ENCODE measurements at regions not wholly inside any gene's neighbourhood (a gene's known extent, or its start where the extent isn't known, plus 50 kb on each side); places are given as distances from the start of the nearest gene placed in this dataset.
A peak's percentile ranks its signal among the peaks of the same experiment; 100 is the strongest.

GRCh38 chr12:46921048-46921763 is 95.4 kb upstream of the SLC38A4 start:
- Mint-ChIP-seq H3K4me3 (no peak overlapping the region), H3K27me3 (ENCODE audit: low read depth, poor library complexity) (peaks cover 12% of the 10 kb centered on the region), H3K36me3 (ENCODE audit: low read depth) (no peaks in the 10 kb centered on the region), H3K4me1 (no peaks in the 10 kb centered on the region), H3K9me3 (no peaks in the 10 kb centered on the region), H3K27ac (no peak overlapping the region)
- no peak for TF ChIP-seq CTCF (IDR thresholded peaks at IDR 0.05)
- no peak for DNase-seq

GRCh38 chr12:46921764-46922133 is 96.0 kb upstream of the SLC38A4 start:
- Mint-ChIP-seq H3K27me3 (ENCODE audit: low read depth, poor library complexity) (peaks cover 12% of the 10 kb centered on the region), H3K4me3 (no peak overlapping the region), H3K27ac (no peak overlapping the region), H3K9me3 (no peaks in the 10 kb centered on the region), H3K4me1 (no peaks in the 10 kb centered on the region), H3K36me3 (ENCODE audit: low read depth) (no peaks in the 10 kb centered on the region)
- no peak for DNase-seq
- no peak for TF ChIP-seq CTCF (IDR thresholded peaks at IDR 0.05)

GRCh38 chr12:46926526-46926925 is 100.7 kb upstream of the SLC38A4 start:
- H3K9me3 Mint-ChIP-seq: peaks cover 8% of the 10 kb centered on the region
- no peaks in the 10 kb centered on the region for H3K36me3 Mint-ChIP-seq (ENCODE audit: low read depth)
- H3K4me3 Mint-ChIP-seq: no peak overlapping the region
- no peak for TF ChIP-seq CTCF (IDR thresholded peaks at IDR 0.05)
- peaks cover 6% of the 10 kb centered on the region for H3K27me3 Mint-ChIP-seq (ENCODE audit: low read depth, poor library complexity)
- DNase-seq: no peak
- no peaks in the 10 kb centered on the region for H3K4me1 Mint-ChIP-seq
- no peak overlapping the region for H3K27ac Mint-ChIP-seq

GRCh38 chr12:46930101-46930500 is 104.3 kb upstream of the SLC38A4 start:
- H3K27ac Mint-ChIP-seq: no peak overlapping the region
- no peaks in the 10 kb centered on the region for H3K36me3 Mint-ChIP-seq (ENCODE audit: low read depth)
- peaks cover 6% of the 10 kb centered on the region for H3K27me3 Mint-ChIP-seq (ENCODE audit: low read depth, poor library complexity)
- peaks cover 17% of the 10 kb centered on the region for H3K9me3 Mint-ChIP-seq
- TF ChIP-seq CTCF (IDR thresholded peaks at IDR 0.05): no peak
- no peak overlapping the region for H3K4me3 Mint-ChIP-seq
- no peak for DNase-seq
- no peaks in the 10 kb centered on the region for H3K4me1 Mint-ChIP-seq

GRCh38 chr12:46933947-46934346 is 108.2 kb upstream of the SLC38A4 start:
- TF ChIP-seq CTCF (IDR thresholded peaks at IDR 0.05): peak; percentile 13
- H3K9me3 Mint-ChIP-seq: peaks cover 17% of the 10 kb centered on the region
- no peak overlapping the region for H3K27ac Mint-ChIP-seq
- no peak overlapping the region for H3K4me3 Mint-ChIP-seq
- peaks cover 3% of the 10 kb centered on the region for H3K27me3 Mint-ChIP-seq (ENCODE audit: low read depth, poor library complexity)
- DNase-seq: no peak
- no peaks in the 10 kb centered on the region for H3K4me1 Mint-ChIP-seq
- H3K36me3 Mint-ChIP-seq (ENCODE audit: low read depth): no peaks in the 10 kb centered on the region
